ENCODE measurements at regions not wholly inside any gene's neighbourhood (a gene's known extent, or its start where the extent isn't known, plus 50 kb on each side); places are given as distances from the start of the nearest gene placed in this dataset.

DNA sequence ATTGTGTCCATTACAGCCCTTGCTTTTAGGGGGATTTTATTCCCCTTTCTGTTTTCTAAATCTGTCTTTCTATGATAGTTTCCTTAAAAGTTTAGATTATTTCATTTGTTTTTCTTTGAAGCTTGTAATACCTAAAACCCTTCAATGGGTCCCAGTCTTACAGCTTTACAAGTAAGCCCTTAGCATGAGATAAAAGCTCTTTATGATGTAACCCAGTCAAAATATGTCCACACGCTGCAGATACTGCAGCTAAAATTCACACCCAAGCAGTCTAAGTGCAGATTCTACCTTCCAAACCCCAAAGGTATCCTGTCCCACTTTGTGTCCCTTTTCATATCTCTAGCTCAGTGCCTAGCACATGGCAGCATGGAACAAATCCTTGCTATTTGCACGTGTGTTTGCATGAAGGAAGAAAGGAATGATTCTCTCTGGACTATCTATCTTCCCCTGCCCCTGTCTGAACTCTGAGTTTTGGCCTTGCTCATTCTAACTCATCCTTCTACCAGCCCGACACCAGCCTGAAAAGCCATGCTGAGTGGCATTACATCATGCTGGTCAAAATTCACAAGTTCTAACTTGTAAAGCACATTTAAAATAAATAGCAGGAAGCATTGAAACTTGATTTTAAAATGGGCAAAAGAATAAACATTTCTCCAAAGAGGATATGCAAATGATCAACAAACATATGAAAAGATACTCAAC, 623.2 kb downstream of the IRS1 start:
- H2BK120ac ChIP-seq (ENCODE audit: low read depth, low read length, poor library complexity, severe bottlenecking): no peak overlapping the region
- no peak overlapping the region for H3K23ac ChIP-seq (ENCODE audit: insufficient read length, low read depth, low read length)
- no peak overlapping the region for H4K91ac ChIP-seq (ENCODE audit: insufficient read length, low read depth, low read length)
- H2BK20ac ChIP-seq (ENCODE audit: low read depth, low read length, poor library complexity, severe bottlenecking): no peak overlapping the region
- H3K4me3 Mint-ChIP-seq: no peak overlapping the region
- no peak overlapping the region for H2AK5ac ChIP-seq (ENCODE audit: insufficient read length, low read length)
- no peak overlapping the region for H3K56ac ChIP-seq (ENCODE audit: insufficient read length, low read depth, low read length)
- no peak overlapping the region for H4K8ac ChIP-seq (replicated peaks; ENCODE audit: insufficient read length, low read depth, low read length)
- no peak overlapping the region for H3K4ac ChIP-seq (ENCODE audit: low read depth, low read length)
- no peak overlapping the region for H3K27ac ChIP-seq (ENCODE audit: insufficient read length, low read depth, low read length)
- no peaks in the 10 kb centered on the region for H3K23me2 ChIP-seq (ENCODE audit: insufficient read length, low read depth, low read length, poor library complexity, severe bottlenecking)
- no peaks in the 10 kb centered on the region for H3K27me3 ChIP-seq (ENCODE audit: insufficient read depth, low read length)
- no peak overlapping the region for H3K14ac ChIP-seq (ENCODE audit: insufficient read depth, low read length)
- H3K9me3 ChIP-seq (ENCODE audit: control insufficient read depth, low read depth, low read length): no peaks in the 10 kb centered on the region
- H4K5ac ChIP-seq (ENCODE audit: insufficient read length, low read depth, low read length): no peak overlapping the region
- H3K79me2 ChIP-seq (ENCODE audit: insufficient read depth, low read length): no peaks in the 10 kb centered on the region
- H3K4me1 Mint-ChIP-seq: peaks cover 2% of the 10 kb centered on the region in 2 experiments; a peak in 2 of 4 replicates
- peaks cover 0 to 7% (median 0%) of the 10 kb centered on the region in 3 experiments; a peak in 3 of 7 replicates for H3K36me3 Mint-ChIP-seq (ENCODE audit: insufficient read depth in 1 of 3, low read depth in 3 of 3)
- H2BK15ac ChIP-seq (ENCODE audit: low read depth, low read length): no peak overlapping the region
- no peaks in the 10 kb centered on the region for H3K27me3 Mint-ChIP-seq (ENCODE audit: low read depth)
- H2AFZ ChIP-seq (ENCODE audit: low read length): no peak overlapping the region
- H4K20me1 ChIP-seq (ENCODE audit: control insufficient read depth, insufficient read depth, insufficient read length): no peaks in the 10 kb centered on the region
- H3T11ph ChIP-seq (ENCODE audit: low read length): no peak overlapping the region
- no peaks in the 10 kb centered on the region for H3K4me1 ChIP-seq (ENCODE audit: insufficient read depth, low read length)
- WGBS (ENCODE audit: extremely low coverage, insufficient read length, low lambda C conversion rate): no CpG with 5 or more reads among the region's 3 CpGs
- no peak overlapping the region for H3K18ac ChIP-seq (ENCODE audit: insufficient read length, low read depth, low read length)
- H3K9me3 Mint-ChIP-seq: peaks cover 0 to 6% of the 10 kb centered on the region in 2 experiments; a peak in 3 of 5 replicates
- H2BK12ac ChIP-seq (ENCODE audit: insufficient read length, low read depth, low read length): no peak overlapping the region
- H3K9ac ChIP-seq (ENCODE audit: extremely low read depth, insufficient read length, low read length): no peak overlapping the region
- TF ChIP-seq CTCF (conservative IDR thresholded peaks at IDR 0.05): no peak
- H3K4me2 ChIP-seq (ENCODE audit: insufficient read depth, insufficient read length, low read length): no peak overlapping the region
- no peak for DNase-seq
- H3K79me1 ChIP-seq (ENCODE audit: insufficient read depth, low read depth, low read length, poor library complexity, severe bottlenecking): no peaks in the 10 kb centered on the region
- H3K27ac Mint-ChIP-seq: no peak overlapping the region
- no peak overlapping the region for H2BK5ac ChIP-seq (ENCODE audit: insufficient read length, low read length)

Measured in H9 (cell line).